CD4-positive, alpha-beta T cell treated with Interleukin-15 for 4 hours (primary cell): ENCODE measurements at regions not wholly inside any gene's neighbourhood (a gene's known extent, or its start where the extent isn't known, plus 50 kb on each side); places are given as distances from the start of the nearest gene placed in this dataset.

Experiments
- DNase-seq: peaks from one replicate; pipeline ENCODE4 v3.0.0-alpha.2; 2020; ENCODE audit warnings: low spot score

DNA sequence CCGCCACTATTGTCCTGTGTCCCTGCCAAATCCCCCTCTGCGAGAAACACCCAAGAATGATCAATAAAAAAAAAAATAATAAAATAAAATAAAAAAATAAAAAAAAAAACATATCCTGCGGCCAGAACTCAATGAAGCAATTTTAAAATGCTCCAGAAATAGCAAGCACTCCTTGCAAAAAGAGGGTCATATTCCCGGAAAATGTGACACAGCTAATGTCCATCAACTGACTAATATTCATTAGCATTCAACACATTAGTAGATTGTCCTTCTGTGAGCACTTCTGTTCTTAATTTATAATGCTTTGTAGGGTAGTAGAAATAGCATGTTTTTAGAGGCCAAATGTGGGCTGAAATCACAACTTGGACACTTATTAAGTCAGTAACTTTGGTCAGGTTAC, 252.3 kb upstream of the SESN3 start:
- DNase-seq = no peak

DNA sequence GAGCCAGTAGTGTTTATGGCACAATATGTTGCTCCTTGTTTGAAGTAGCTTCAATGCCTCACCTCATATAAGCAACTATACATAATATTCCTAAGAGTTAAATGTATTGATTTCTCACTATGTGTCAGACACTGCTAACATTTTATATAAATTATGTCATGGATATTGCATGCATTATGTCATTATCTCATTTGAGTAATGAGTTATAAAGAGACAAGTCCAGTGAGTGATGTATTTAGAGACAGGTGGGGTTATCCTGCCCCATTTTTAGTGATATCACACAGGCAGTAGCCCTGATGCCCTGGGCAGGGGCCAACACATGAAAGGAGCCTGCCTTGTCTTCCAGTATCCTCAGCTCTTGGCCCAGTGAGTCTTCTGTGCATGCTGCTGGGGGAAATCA, 247.0 kb upstream of the SESN3 start:
- DNase-seq = no peak

DNA sequence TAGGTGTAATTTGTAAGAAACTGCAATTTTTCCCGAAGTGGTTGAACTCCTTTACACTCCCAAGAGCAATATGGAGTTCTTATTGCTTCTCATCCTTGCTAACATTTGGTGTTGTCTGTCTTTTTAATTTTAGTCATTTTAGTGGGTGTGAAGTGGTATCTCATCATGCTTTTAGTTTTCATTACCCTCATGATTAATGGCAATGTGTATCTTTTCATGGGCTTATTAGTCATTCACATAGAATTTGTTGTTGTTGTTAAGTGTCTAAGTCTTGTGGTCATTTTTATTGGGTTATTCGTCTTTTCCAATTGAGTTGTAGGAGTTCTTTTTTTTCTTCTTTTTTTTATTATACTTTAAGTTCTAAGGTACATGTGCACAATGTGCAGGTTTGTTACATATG, 238.3 kb upstream of the SESN3 start:
- DNase-seq = no peak

DNA sequence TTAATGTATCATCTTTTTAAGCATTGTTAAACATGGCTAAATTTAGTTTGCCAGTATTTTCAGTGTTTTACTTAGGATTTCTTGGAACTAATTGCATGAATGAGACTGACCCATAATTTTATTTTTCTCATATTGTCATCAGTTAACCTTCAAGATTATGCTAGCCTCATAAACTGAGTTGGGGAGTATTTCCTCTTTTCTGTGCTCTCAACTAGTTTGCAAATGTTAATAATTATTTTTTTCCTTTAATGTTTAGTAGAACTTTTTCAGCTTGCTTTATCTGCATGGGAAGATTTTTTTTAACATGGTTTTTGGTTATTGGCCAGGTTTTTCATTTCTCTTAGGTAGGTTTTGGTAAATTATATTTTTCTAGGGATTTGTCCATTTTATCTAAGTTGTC, 235.4 kb upstream of the SESN3 start:
- no peak for DNase-seq

DNA sequence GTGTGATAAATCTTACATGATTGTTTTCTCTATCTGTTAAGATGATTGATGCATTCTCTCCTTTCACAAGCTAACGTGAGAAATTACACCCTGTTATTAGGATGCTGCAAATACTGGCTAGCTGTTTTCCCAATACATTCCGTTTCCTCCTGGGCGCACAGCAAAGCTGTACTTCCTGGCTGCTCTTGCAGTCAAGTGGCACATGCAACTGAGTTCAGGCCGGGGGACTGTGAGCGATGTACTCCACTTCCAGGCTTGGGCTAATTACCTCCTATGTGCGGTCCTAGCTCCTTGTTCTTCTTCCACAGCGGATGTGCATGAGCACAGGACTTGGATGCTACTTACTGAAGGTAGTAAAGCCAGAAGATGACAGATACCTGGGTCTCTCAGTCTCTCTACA, 234.9 kb upstream of the SESN3 start:
- DNase-seq = no peak

DNA sequence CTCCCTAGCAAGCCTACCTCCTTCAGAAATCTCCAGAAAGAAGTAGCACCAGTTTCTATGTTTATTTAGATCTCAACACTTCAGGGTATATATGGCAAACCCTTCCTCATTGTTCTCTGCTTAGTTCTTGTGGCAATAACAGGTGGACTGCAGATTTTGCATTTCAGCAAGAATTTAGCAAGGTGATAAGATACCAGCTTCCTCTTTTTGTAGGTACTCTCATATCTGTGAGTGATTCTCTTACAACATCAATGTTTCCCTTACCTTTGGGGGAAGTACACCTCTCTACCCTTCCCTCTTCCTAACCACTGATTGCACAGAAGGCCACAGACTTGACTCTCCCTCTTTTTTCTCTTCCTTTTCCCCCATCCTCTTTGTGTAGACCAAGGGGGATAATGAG, 230.9 kb upstream of the SESN3 start:
- DNase-seq = no peak

DNA sequence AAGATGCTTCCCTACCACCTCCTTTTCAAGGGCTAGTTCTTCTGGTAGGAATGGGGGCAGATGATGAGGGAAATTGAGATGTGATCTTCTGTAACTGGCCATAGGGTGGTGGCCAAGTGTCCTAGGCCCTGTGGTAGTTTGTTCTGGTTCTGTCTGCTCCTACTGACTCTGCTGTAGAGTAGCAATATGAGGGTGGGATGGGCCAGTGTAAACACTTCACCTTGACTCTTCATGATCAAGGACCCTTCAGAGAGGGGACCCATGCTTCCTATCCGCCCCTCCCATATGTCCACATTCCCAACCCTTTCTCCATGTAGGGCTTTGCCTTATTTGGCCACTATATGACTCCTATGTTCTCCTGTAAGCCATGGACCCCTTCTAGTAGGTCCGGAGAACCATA, 230.3 kb upstream of the SESN3 start:
- no peak for DNase-seq

DNA sequence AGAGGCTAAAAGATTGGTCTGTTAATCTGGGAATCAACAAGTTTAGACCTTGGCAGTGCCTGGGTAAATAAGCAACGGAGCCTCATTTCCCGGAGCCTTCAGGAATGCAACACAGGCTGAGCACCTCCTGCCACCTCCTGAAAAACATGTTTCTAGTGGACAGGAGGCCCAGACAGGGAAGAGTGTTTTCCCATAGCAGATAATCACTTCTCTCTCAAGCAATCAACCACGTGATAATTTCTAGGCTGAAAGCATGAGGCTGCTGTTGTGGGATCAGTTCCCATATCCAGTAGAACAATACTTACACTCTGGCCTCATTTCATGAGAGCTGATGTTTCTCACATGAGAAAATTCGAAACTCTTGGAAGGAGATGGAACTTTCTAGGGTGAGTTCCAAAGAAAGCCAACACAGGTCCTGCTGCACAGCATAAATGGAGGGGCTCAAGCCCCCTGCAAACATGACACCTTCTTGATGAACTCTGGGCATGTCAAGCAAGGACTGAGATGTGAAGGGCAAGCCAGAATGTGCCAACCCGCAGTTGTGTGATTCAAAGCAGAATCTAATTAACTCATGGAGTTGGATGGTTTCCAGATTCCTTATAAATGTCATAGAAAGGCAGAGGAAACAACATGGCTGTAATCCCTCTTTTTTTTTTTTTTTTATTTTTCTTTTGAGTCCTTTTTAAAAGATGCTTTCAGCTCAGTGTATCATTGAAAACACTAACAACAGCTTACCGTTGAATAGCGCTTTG, 228.5 kb upstream of the SESN3 start:
- no peak for DNase-seq

DNA sequence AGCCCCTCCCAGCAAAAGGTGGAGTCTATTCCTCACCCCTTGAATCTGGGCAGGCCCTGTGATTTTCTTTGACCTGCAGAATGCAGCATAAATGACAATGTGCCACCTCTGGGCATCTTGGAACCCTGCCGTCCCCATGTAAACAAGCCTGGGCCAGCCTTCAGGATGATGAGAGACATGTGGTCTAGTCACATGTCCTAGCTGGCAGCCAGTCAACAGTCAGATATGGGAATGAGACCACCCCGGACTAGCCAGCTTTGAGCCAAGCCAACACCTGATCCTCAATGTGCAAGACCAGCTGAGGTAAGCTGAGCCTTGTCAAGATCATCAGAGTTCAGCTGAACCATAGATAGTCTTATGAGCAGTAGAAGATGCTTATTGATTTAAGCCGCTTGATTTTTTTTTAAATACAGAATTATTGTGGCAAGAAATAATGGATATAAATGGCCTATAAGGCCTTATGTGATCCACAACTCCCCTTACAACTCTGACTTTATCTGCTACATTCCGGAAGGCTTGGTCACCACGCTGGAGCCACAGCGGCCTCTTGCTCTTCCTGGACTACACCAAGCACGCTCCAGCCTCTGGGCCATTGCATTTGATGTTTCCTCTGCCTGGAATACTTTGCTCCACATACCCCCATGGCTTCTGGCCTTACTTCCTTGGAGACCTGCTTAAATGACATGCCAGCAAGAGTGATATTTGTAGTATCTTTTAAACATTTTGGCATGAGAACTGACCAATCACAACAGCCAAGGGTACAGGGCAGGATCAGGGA, 225.9 kb upstream of the SESN3 start:
- DNase-seq = no peak

DNA sequence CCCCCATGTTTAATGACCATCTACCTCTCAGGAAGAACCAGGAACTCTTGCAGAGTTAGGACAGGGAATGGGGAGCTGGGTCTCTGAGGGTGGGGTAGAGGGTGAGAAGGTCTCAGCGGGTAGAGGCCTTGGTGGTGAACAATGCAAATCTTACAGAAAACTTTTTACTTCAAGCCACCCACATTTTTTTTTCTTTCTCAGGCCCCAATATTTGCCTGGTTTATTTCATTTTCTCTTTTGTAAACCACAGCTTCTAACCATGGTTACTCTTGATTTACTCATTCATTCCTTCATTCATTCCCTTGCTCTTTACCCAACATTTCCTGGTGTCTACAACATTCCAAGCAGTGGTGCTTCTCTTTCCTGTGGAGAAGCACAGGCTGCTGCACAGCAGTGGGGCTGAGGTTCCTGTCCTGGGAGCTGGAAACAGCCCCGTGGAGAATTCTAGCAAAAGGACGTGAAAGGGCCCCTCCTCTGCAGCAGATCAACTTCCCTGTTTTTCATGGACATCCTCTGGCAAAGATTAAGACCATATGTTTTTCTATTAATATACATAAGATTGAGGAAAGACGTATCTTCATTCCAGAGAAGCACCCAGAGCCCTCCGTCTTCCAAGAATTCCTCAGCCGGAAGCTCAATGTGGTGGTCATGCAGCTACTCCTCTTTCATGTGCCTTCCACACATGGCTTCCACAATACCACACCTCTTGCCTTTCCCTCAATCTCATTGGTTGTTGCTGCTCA, 224.4 kb upstream of the SESN3 start:
- DNase-seq = no peak

DNA sequence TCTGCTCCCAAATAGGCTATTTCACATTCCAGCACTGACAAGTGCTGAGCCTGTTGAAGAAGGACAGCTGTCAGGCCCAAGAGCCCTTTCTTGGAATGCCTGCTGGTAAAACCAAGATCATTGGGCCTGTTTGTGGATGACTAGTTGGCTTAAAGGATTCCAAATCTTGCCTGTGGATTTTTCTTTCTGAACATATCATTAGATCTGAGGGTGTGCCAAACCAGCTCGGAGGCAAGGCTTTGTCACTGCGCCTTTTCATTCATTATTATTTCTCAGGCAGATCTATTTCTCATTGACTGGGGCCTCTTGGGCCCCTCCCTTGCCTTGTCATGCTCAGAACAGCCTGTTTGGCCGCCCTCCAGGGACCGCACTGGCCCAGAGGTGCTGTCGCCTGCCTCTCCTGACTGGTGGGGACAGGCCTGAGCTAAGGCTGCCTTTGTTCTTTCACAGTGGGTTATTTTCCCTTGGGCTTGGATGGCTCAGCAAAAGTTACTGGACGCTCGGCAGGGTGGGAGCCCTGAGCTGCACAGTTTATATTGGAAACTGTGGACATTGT, 222.7 kb upstream of the SESN3 start:
- DNase-seq = no peak

DNA sequence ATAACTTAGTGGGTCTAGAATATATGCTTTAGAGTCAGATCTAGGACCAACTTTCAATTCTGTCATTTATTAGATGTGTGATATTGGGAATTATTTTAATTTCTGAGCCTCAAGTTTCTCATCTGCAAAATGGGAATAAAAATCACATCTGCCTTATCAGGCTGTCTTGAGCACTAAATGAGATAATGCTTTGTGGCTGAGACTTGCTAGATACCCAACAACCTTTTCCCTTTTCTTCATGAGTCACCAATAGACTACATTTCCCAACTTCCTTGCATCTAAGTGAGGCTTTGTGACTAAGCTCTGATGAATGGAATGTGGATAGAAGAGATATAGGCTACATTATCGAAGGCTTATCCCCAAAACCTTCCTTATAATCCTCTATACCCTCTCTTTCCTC, 220.7 kb upstream of the SESN3 start:
- DNase-seq = no peak

DNA sequence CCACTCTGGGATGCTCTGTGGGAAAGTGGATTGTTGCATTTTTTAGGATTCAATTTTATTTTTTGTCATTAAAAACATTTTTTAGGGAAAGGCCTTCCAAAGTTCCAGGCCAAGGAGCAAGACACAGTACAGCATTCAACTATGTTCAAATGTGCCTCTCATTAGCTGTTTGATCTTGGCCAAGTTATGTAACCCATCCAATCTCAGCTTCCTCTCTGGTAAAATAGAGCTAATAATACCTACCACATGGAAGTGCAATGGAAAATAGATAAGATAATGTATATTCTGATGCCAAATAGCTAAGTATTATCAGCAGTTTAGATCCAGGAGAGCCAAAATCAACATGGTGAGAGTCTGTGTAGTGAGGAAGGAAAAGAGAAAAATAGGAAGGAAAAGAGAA, 220.3 kb upstream of the SESN3 start:
- DNase-seq = no peak

DNA sequence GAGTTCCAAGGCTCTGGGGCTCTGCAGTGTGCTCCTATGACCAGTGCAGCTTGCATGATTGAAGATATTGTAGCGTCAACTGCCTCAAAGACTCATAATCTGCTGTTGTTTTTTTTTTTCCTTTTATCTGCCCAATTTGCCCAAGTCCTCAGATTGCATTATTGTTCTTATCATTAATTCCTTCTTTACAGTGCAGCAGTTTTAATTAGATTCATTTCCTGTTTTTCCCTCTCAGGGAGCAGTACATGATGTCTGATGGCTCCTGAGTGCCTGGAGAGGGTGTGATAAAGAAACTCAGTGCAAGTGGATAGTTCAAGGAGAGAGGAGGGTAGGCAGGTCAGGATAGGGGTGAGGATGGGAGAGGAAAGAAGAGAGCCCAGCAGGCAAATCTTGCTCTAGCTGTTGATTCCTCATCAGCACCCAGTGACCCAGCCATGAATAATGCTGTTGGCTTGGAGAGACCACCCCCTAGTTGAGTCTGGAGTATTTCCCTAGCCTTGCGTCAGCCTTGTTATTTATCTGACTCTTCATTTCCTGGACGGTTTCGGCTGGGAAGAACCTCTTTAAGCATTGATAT, 219.6 kb upstream of the SESN3 start:
- DNase-seq = no peak

DNA sequence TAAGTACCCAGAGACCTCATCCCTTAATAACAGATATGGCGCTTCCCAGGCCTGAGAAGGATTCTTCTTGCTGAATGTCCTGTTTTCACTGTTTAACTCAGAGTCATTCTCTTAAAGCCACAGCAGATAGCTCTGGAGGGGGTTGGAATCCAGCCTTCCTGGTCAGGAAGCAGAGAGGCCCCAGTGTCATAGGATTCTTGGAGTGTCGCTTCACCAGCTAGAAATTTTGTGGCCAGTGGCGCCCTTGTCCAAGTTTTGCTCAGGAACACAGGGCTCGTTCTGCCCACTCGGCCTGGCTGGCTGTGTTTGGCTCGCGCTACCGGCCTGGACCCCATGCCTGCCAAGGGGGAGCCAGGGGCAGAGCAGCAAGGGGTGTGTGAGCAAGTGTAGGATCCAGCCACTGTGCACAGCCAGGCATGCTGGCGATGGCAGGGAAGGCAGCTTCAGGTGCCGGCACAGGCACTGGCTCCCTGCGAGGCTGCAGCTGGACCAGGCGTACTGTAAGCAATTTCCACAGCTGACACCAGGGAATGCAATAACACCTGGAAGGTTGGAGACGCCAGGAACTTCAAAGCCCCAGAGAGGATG, 214.8 kb upstream of the SESN3 start:
- no peak for DNase-seq

DNA sequence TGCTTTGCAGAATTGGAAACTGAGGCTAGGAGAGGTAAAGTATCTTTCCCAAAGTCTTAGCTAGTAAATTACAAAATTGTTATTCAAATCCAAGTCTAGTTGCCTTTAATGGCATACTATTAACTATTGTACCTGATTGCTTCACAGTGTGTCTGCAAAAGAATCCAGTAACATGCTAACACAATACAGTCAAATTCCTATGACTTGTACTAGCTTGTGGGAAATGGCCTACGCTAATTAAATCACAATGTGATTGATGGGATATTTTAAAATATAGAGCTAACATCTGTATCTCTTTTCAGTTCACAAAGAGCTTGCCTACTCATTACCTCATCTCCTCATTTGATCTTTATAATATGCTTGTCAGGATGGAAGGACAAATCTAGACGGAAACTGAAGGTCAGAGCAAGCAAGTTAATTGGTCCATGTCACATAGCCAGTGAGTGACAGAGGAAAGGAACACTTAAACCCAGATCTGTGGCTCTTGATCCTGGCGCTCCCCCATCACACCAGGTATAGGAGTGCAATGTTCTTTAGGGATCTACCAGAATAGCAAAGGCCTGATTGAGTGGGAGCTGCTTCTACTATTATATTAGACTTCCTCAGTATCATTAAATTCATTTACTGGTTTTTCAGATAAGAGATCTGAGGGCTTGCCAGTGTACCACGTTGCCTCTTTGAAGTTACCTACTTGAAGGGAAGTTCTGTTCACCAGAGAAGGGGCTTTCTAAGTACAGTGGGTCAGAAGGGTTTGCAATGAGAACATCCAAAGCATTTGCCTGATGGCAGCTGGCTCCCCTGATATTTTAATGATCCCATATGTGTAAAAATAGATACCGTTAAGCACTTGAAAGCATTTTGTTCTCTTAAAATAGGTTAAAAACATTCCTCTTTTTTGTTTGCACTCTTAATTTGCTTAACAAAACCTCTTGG, 213.6 kb upstream of the SESN3 start:
- no peak for DNase-seq

DNA sequence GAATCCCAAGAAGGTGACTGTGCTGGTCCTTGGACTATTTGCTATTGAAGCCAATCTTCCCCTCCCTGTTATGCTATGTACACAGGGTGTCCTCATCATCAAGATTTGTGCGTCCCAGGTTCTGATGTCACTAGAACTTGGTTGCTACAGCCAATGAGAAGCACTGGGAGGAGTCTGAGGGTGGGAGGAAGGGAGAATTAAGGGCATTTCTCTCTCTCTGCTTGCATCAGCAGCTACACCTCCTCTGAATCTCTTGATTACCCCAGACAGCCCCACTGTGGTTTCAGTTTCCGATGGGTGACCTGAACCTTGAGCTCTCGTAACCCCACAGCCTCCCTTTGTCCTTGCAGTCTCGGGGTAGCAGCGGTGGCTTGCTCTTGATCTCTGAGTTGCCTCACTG, 212.4 kb upstream of the SESN3 start:
- DNase-seq = peak; percentile 10

DNA sequence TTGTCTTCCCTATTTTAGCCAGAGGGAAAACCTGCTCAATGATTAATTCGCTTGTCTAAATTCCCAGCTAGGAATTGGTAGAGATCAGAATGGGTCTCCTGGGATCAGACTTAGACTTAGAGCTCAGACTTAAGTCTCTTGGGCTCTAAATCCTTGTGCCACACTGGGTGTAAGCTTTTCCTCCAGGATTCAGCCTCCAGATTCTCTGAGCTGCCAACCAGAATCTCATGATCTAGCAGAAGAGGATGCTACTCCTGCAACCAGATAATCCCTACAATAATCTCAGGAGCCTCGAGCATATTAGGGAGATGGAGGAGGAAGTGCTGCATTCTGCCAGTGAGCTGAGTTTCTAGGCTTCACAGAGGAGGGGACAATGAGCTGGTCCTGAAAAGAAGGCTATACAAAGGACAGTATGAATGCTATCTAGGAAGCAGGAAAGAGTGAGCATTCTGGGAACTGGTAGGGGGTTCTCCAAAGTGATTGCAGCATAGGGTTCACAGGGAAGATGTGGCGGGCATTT, 211.6 kb upstream of the SESN3 start:
- DNase-seq = no peak

DNA sequence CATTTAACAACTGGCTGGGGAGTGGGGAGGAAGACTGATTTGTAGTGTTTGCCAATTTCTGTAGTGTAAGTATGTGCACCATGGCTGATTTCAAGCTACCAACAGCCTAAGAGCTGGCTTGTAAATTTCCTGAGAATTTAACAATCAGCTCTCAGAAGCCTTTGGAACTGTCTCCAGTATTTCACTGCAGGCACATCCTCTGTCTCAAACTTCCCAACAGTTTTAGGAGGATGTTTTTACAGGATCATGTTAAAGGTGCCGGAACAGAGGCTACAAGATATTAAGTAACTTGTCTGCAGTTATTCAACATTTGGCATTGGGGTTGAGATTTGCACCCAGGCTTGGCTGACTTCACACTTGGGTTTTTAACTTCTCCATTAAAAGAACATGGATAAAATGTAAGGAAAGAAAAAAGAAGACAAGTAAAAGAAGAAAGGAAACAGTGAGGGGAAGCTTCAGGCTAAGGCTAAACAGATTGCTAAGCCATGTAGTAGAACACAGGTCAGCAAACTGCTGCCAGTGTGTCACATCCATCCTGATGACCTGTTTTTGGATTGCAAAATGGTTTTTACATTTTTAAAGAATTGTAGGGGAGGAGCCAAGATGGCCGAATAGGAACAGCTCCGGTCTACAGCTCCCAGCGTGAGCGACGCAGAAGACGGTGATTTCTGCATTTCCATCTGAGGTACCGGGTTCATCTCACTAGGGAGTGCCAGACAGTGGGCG, 204.8 kb upstream of the SESN3 start:
- no peak for DNase-seq

DNA sequence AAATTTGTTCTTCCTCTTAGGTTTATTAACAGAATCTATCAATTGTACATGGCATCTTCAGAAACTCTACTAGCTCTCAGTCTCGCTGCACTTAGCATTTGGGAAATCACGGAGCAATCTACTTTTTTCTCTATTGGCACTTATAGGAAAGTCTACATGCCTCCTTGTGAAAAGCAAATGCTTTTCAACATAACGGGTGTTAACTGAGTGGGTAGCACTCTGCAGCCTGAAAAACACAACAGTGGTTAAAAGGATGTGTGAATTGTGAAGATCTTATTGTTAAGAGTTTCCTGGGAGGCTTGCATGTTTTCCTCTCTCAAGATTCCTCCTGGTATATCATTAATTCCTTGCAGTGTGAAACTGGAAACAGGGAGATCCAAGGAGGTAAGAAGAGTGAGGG, 204.2 kb upstream of the SESN3 start:
- DNase-seq = no peak
